ENCODE measurements at regions not wholly inside any gene's neighbourhood (a gene's known extent, or its start where the extent isn't known, plus 50 kb on each side); places are given as distances from the start of the nearest gene placed in this dataset.
"Not testable (repeated sequence)": the region's sequence is repeated elsewhere in the genome, so short reads cannot be mapped to it uniquely, and the experiment has no call there.

- TF ChIP-seq CTCF (conservative IDR thresholded peaks at IDR 0.05; ENCODE audit: low read depth, low read length); MXI1 (IDR thresholded peaks at IDR 0.05; ENCODE audit: borderline replicate concordance, low read depth, low read length); BHLHE40 (IDR thresholded peaks at IDR 0.05; ENCODE audit: low read depth, low read length); CEBPB (IDR thresholded peaks at IDR 0.05; ENCODE audit: low read depth, low read length); MAZ (IDR thresholded peaks at IDR 0.05; ENCODE audit: borderline replicate concordance, low read depth, low read length): not testable (repeated sequence)
Measured at GRCh38 chr16:29193248-29193574, 208.4 kb downstream of the LAT start.

All from IMR-90 (cell line).